Liver (tissue), 8 donors: ENCODE measurements at regions not wholly inside any gene's neighbourhood (a gene's known extent, or its start where the extent isn't known, plus 50 kb on each side); places are given as distances from the start of the nearest gene placed in this dataset.

Experiments
- DNase-seq: peaks from one replicate; pipeline ENCODE4 v3.0.0-alpha.2; 2017; ENCODE audit warnings: low spot score
- H3K27ac ChIP-seq, 2 donors: one replicate each; pipeline ENCODE4 v1.7.0; 2013; ENCODE audit warnings: inconsistent platforms in 2 of 2, low read length in 2 of 2, control low read depth in 1 of 2, low read depth in 1 of 2, mild to moderate bottlenecking in 1 of 2
- H3K27me3 ChIP-seq, 4 donors: one replicate each; pipeline versions ENCODE4 v1.6.1 to v1.7.0; 2013; ENCODE audit warnings: low read length in 3 of 4, inconsistent platforms in 1 of 4, mild to moderate bottlenecking in 1 of 4, moderate library complexity in 1 of 4; ENCODE audit not compliant: control insufficient read depth in 4 of 4, insufficient read depth in 4 of 4
- H3K36me3 ChIP-seq, 4 donors: one replicate each; pipeline versions ENCODE4 v1.6.1 to v1.7.0; 2013; ENCODE audit warnings: low read length in 3 of 4, mild to moderate bottlenecking in 3 of 4, low read depth in 1 of 4, moderate library complexity in 1 of 4; ENCODE audit not compliant: control insufficient read depth in 4 of 4, insufficient read depth in 3 of 4
- H3K4me1 ChIP-seq, 4 donors: one replicate each; pipeline versions ENCODE4 v1.6.1 to v1.7.0; 2013; ENCODE audit warnings: low read length in 3 of 4, mild to moderate bottlenecking in 3 of 4, moderate library complexity in 1 of 4; ENCODE audit not compliant: control insufficient read depth in 4 of 4, insufficient read depth in 4 of 4
- H3K4me3 ChIP-seq, 3 donors: one replicate each; pipeline versions ENCODE4 v1.6.1 to v1.7.0; 2013; ENCODE audit warnings: low read length in 3 of 3, control low read depth in 1 of 3, low read depth in 1 of 3, mild to moderate bottlenecking in 1 of 3
- H3K9ac ChIP-seq, 2 donors: one replicate each; pipeline ENCODE4 v1.7.0; 2013; ENCODE audit warnings: low read length in 2 of 2, mild to moderate bottlenecking in 2 of 2, moderate library complexity in 2 of 2, control low read depth in 1 of 2, low read depth in 1 of 2
- H3K9me3 ChIP-seq, 4 donors: one replicate each; pipeline versions ENCODE4 v1.6.1 to v1.7.0; 2013; ENCODE audit warnings: low read length in 3 of 4; ENCODE audit not compliant: control insufficient read depth in 4 of 4
- ATF3 ChIP-seq: IDR thresholded peaks from 2 replicates; pipeline ENCODE4 v1.6.1; 2016; ENCODE audit warnings: antibody characterized with exemption
- CTCF ChIP-seq: fragments of 150-350 bp; IDR thresholded peaks from 2 replicates; pipeline ENCODE4 v1.5.1; 2017; ENCODE audit warnings: improper control_type of control experiment, low read depth, low read length; ENCODE audit not compliant: missing input control
- EGR1 ChIP-seq, 2 donors: IDR thresholded peaks; 2 replicates each; pipeline ENCODE4 v1.6.1; 2016 to 2018; ENCODE audit warnings: antibody characterized with exemption in 2 of 2, low read depth in 2 of 2
- FOXA1 ChIP-seq: IDR thresholded peaks from 2 replicates; pipeline ENCODE4 v1.6.1; 2016; ENCODE audit warnings: antibody characterized with exemption
- FOXA2 ChIP-seq: IDR thresholded peaks from 2 replicates; pipeline ENCODE4 v1.6.1; 2016; ENCODE audit warnings: antibody characterized with exemption
- GABPA ChIP-seq, 2 donors: IDR thresholded peaks in 1 of 2; conservative IDR thresholded peaks in 1 of 2; 2 replicates each; pipeline ENCODE4 v1.6.1; 2016; ENCODE audit warnings: antibody characterized with exemption in 2 of 2, mild to moderate bottlenecking in 1 of 2, moderate library complexity in 1 of 2
- HNF4A ChIP-seq, 2 donors: conservative IDR thresholded peaks; 2 replicates each; pipeline ENCODE4 v1.6.1; 2016; ENCODE audit warnings: antibody characterized with exemption in 2 of 2, mild to moderate bottlenecking in 2 of 2
- HNF4G ChIP-seq: IDR thresholded peaks from 2 replicates; pipeline ENCODE4 v1.6.1; 2016; ENCODE audit warnings: antibody characterized with exemption
- JUND ChIP-seq, 2 donors: IDR thresholded peaks; 2 replicates each; pipeline ENCODE4 v1.6.1; 2016; ENCODE audit warnings: antibody characterized with exemption in 2 of 2
- MAX ChIP-seq: IDR thresholded peaks from 2 replicates; pipeline ENCODE4 v1.6.1; 2016; ENCODE audit warnings: antibody characterized with exemption
- RAD21 ChIP-seq, 2 donors: IDR thresholded peaks; 2 replicates each; pipeline ENCODE4 v1.6.1; 2016; ENCODE audit warnings: antibody characterized with exemption in 2 of 2, mild to moderate bottlenecking in 2 of 2
- RXRA ChIP-seq, 2 donors: IDR thresholded peaks; 2 replicates each; pipeline ENCODE4 v1.6.1; 2017 to 2018; ENCODE audit warnings: antibody characterized with exemption in 2 of 2, mild to moderate bottlenecking in 1 of 2
- SP1 ChIP-seq: IDR thresholded peaks from 2 replicates; pipeline ENCODE4 v1.6.1; 2018; ENCODE audit warnings: antibody characterized with exemption, mild to moderate bottlenecking
- TAF1 ChIP-seq: conservative IDR thresholded peaks from 2 replicates; pipeline ENCODE4 v1.6.1; 2016; ENCODE audit warnings: antibody characterized with exemption, mild to moderate bottlenecking
- YY1 ChIP-seq: IDR thresholded peaks from 2 replicates; pipeline ENCODE4 v1.6.1; 2016; ENCODE audit warnings: antibody characterized with exemption, mild to moderate bottlenecking
- ZBTB33 ChIP-seq: IDR thresholded peaks from 2 replicates; pipeline ENCODE4 v1.6.1; 2016; ENCODE audit warnings: antibody characterized with exemption
- WGBS: extraction: QIAGEN DNeasy Blood & Tissue Kit; methylation state at CpG from one replicate; pipeline ENCODE4 v1.1.7; 2013; 5-methylcytosine and 5-hydroxymethylcytosine counted together
- donor health status: healthy.
- donor health status: healthy.
- donor health status: healthy.
- donor health status: healthy.
- donor health status: healthy.

GRCh38 chr3:18238746-18239331 lies 186.3 kb downstream of the SATB1 start:
- no peaks in the 10 kb centered on the region for H3K36me3 ChIP-seq
- H3K27me3 ChIP-seq, result peaks cover 0 to 4% (median 0%) of the 10 kb centered on the region in 4 donors
- no peaks in the 10 kb centered on the region for H3K4me1 ChIP-seq
- TF ChIP-seq HNF4G (no peak), JUND (IDR thresholded peaks at IDR 0.05) (no peak), EGR1 (IDR thresholded peaks at IDR 0.05; ENCODE audit: low read depth in 2 of 2) (no peak), SP1 (no peak)
- no peak for DNase-seq
- 44% methylated on average over 3 of the region's 3 CpGs for WGBS
- no peak overlapping the region for H3K27ac ChIP-seq
- no peak overlapping the region for H3K9ac ChIP-seq
- H3K4me3 ChIP-seq, result no peak overlapping the region
- H3K9me3 ChIP-seq, result no peaks in the 10 kb centered on the region

GRCh38 chr3:18238332-18238731 lies 186.8 kb downstream of the SATB1 start:
- no peak overlapping the region for H3K4me3 ChIP-seq
- no peak for DNase-seq
- peaks cover 0 to 4% (median 0%) of the 10 kb centered on the region in 4 donors for H3K27me3 ChIP-seq
- H3K27ac ChIP-seq, result no peak overlapping the region
- no peaks in the 10 kb centered on the region for H3K36me3 ChIP-seq
- WGBS, result 48% methylated on average over 2 of the region's 2 CpGs
- no peaks in the 10 kb centered on the region for H3K9me3 ChIP-seq
- H3K4me1 ChIP-seq, result no peaks in the 10 kb centered on the region
- H3K9ac ChIP-seq, result no peak overlapping the region
- TF ChIP-seq ZBTB33, result no peak
- no peak for TF ChIP-seq YY1
- no peak for TF ChIP-seq JUND (IDR thresholded peaks at IDR 0.05)
- TF ChIP-seq TAF1, result no peak
- TF ChIP-seq EGR1 (IDR thresholded peaks at IDR 0.05; ENCODE audit: low read depth in 2 of 2), result no peak
- no peak for TF ChIP-seq GABPA (IDR thresholded peaks at IDR 0.05 in 1 of 2, conservative IDR thresholded peaks at IDR 0.05 in 1 of 2)
- no peak for TF ChIP-seq RXRA (IDR thresholded peaks at IDR 0.05)
- no peak for TF ChIP-seq MAX
- TF ChIP-seq HNF4G, result no peak
- TF ChIP-seq CTCF, result no peak

GRCh38 chr3:18237251-18238005 lies 187.7 kb downstream of the SATB1 start:
- no peak for DNase-seq
- no peaks in the 10 kb centered on the region for H3K36me3 ChIP-seq
- no peak overlapping the region for H3K27ac ChIP-seq
- no peaks in the 10 kb centered on the region for H3K9me3 ChIP-seq
- no peak overlapping the region for H3K9ac ChIP-seq
- H3K27me3 ChIP-seq, result peaks cover 0 to 4% (median 0%) of the 10 kb centered on the region in 4 donors
- WGBS, result 44% methylated on average over 5 of the region's 5 CpGs
- H3K4me1 ChIP-seq, result no peaks in the 10 kb centered on the region
- no peak overlapping the region for H3K4me3 ChIP-seq
- TF ChIP-seq FOXA1, result no peak
- TF ChIP-seq ATF3, result no peak
- TF ChIP-seq EGR1 (IDR thresholded peaks at IDR 0.05; ENCODE audit: low read depth in 2 of 2), result no peak
- TF ChIP-seq SP1, result no peak
- TF ChIP-seq JUND (IDR thresholded peaks at IDR 0.05), result no peak
- no peak for TF ChIP-seq HNF4A (conservative IDR thresholded peaks at IDR 0.05)
- TF ChIP-seq RXRA (IDR thresholded peaks at IDR 0.05), result no peak
- TF ChIP-seq RAD21 (IDR thresholded peaks at IDR 0.05), result no peak
- no peak for TF ChIP-seq CTCF
- TF ChIP-seq YY1, result no peak
- no peak for TF ChIP-seq FOXA2
